ENCODE measurements at regions not wholly inside any gene's neighbourhood (a gene's known extent, or its start where the extent isn't known, plus 50 kb on each side); places are given as distances from the start of the nearest gene placed in this dataset.

DNA sequence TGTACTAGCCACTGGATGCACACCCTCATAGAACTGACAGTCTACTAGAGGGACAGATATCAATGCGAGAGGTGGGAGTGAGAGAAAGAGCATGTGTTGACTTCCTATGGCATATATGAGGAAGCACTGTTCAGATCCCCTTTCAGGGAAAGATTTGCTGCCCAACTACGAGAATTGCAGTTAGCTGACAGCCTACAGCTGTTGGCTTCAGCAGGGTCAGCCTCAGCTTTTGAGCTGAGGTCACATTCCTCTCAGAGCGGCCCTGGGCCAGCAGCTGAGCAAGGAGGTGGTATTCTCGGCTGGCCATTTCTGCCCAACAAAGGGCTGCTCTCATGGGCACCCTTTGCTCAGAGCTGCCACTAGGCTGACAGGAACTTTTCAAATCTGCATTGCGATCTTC lies 580.2 kb downstream of the MID1IP1 start:
- TF ChIP-seq, protein P1, sequence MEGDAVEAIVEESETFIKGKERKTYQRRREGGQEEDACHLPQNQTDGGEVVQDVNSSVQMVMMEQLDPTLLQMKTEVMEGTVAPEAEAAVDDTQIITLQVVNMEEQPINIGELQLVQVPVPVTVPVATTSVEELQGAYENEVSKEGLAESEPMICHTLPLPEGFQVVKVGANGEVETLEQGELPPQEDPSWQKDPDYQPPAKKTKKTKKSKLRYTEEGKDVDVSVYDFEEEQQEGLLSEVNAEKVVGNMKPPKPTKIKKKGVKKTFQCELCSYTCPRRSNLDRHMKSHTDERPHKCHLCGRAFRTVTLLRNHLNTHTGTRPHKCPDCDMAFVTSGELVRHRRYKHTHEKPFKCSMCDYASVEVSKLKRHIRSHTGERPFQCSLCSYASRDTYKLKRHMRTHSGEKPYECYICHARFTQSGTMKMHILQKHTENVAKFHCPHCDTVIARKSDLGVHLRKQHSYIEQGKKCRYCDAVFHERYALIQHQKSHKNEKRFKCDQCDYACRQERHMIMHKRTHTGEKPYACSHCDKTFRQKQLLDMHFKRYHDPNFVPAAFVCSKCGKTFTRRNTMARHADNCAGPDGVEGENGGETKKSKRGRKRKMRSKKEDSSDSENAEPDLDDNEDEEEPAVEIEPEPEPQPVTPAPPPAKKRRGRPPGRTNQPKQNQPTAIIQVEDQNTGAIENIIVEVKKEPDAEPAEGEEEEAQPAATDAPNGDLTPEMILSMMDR (IDR thresholded peaks at IDR 0.05; ENCODE audit: low read depth, low read length, poor library complexity, severe bottlenecking): no peak
- TF ChIP-seq EZH2phosphoT487 (IDR thresholded peaks at IDR 0.05; ENCODE audit: borderline replicate concordance, low read length): no peak

Data from DOHH2 (cell line).